HEK293 (cell line): ENCODE measurements at regions not wholly inside any gene's neighbourhood (a gene's known extent, or its start where the extent isn't known, plus 50 kb on each side); places are given as distances from the start of the nearest gene placed in this dataset.

Experiments
- CTCF ChIA-PET: fragments of 350-600 bp; formaldehyde crosslinking; extraction: SDS; loops from one replicate; lab custom pipeline; 2021; ENCODE audit warnings: antibody characterized with exemption; lab: Yijun Ruan, JAX
- POLR2A ChIA-PET: fragments of 300-600 bp; formaldehyde crosslinking; extraction: SDS; loops from one replicate; lab custom pipeline; 2020; ENCODE audit warnings: antibody characterized with exemption, inconsistent platforms; lab: Yijun Ruan, JAX
- H3K27ac ChIP-seq: fragments of 200-500 bp; sonication (Bioruptor generic); 2 replicates; pipeline ENCODE4 v1.5.1; 2014; ENCODE audit warnings: low read depth, low read length, control low read depth, inconsistent platforms; ENCODE audit errors: extremely low read depth
- H3K36me3 ChIP-seq, 2 experiments: fragments of 200-500 bp in 1 of 2; sonication (Bioruptor generic) in 1 of 2; 1 replicate in 1 of 2; 2 replicates in 1 of 2; pipeline ENCODE4 v1.5.1; 2014 to 2017; ENCODE audit warnings: inconsistent platforms in 2 of 2, low read length in 2 of 2; ENCODE audit not compliant: control insufficient read depth in 2 of 2, insufficient read depth in 1 of 2
- H3K4me1 ChIP-seq: fragments of 200-500 bp; sonication (Bioruptor generic); 2 replicates; pipeline ENCODE4 v1.5.1; 2014; ENCODE audit warnings: mild to moderate bottlenecking, low read length, inconsistent platforms; ENCODE audit not compliant: control insufficient read depth, insufficient read depth
- H3K4me3 ChIP-seq: 2 replicates; pipeline ENCODE4 v1.5.1; 2011; ENCODE audit warnings: low read depth, mild to moderate bottlenecking, control low read depth, low read length, moderate library complexity
- H3K9me3 ChIP-seq: fragments of 200-500 bp; sonication (Bioruptor generic); 2 replicates; pipeline ENCODE4 v1.5.1; 2014; ENCODE audit warnings: low read depth, low read length, inconsistent platforms; ENCODE audit not compliant: control insufficient read depth, insufficient read depth
- ATF2 ChIP-seq: fragments of 450-650 bp; formaldehyde crosslinking; IDR thresholded peaks from 2 replicates; pipeline ENCODE4 v1.5.1; 2016; ENCODE audit warnings: missing biosample characterization, missing genetic modification characterization, low read depth
- CTCF ChIP-seq: fragments of 450-650 bp; formaldehyde crosslinking; IDR thresholded peaks from 2 replicates; pipeline ENCODE4 v1.5.1; 2016; ENCODE audit warnings: missing biosample characterization, missing genetic modification characterization
- MZF1 ChIP-seq: fragments of 450-650 bp; formaldehyde crosslinking; IDR thresholded peaks from 2 replicates; pipeline ENCODE4 v1.5.1; 2017; ENCODE audit warnings: missing biosample characterization, missing genetic modification characterization, borderline replicate concordance
- PRDM1 ChIP-seq: fragments of 450-650 bp; formaldehyde crosslinking; IDR thresholded peaks from 2 replicates; pipeline ENCODE4; 2016; ENCODE audit warnings: missing biosample characterization, missing genetic modification characterization
- PRDM6 ChIP-seq: fragments of 450-650 bp; formaldehyde crosslinking; IDR thresholded peaks from 2 replicates; pipeline ENCODE4 v1.5.1; 2017; ENCODE audit warnings: missing biosample characterization, missing genetic modification characterization
- SETDB1 ChIP-seq: IDR thresholded peaks from one replicate; pipeline ENCODE4 v1.6.1; 2017; ENCODE audit warnings: mild to moderate bottlenecking, low read length, moderate library complexity, mixed read lengths; ENCODE audit not compliant: insufficient read length
- TCF7L2 ChIP-seq: IDR thresholded peaks from 2 replicates; pipeline ENCODE4 v1.6.1; 2011; ENCODE audit warnings: low read depth, mild to moderate bottlenecking, inconsistent platforms, low read length, moderate library complexity, borderline replicate concordance
- TRIM28 ChIP-seq: IDR thresholded peaks from 2 replicates; pipeline ENCODE4 v1.6.1; 2011; ENCODE audit warnings: low read length, control low read depth, borderline replicate concordance
- ZNF121 ChIP-seq: fragments of 450-650 bp; formaldehyde crosslinking; IDR thresholded peaks from 2 replicates; pipeline ENCODE4 v1.5.1; 2016; ENCODE audit warnings: missing biosample characterization, missing genetic modification characterization
- ZNF391 ChIP-seq: fragments of 450-650 bp; formaldehyde crosslinking; IDR thresholded peaks from 2 replicates; pipeline ENCODE4 v1.5.1; 2016; ENCODE audit warnings: low read depth, missing biosample characterization, missing genetic modification characterization, borderline replicate concordance
- ZNF426 ChIP-seq: fragments of 450-650 bp; formaldehyde crosslinking; IDR thresholded peaks from 2 replicates; pipeline ENCODE4 v1.5.1; 2017; ENCODE audit warnings: missing biosample characterization, missing genetic modification characterization, mild to moderate bottlenecking, inconsistent platforms, moderate library complexity
- ZNF48 ChIP-seq: fragments of 450-650 bp; formaldehyde crosslinking; IDR thresholded peaks from 2 replicates; pipeline ENCODE4 v1.5.1; 2016; ENCODE audit warnings: missing biosample characterization, missing genetic modification characterization
- ZNF654 ChIP-seq: fragments of 450-650 bp; formaldehyde crosslinking; IDR thresholded peaks from 2 replicates; pipeline ENCODE4 v1.5.1; 2016; ENCODE audit warnings: low read depth, missing biosample characterization, missing genetic modification characterization
- ZNF664 ChIP-seq: fragments of 450-650 bp; formaldehyde crosslinking; IDR thresholded peaks from 2 replicates; pipeline ENCODE4 v1.5.1; 2016; ENCODE audit warnings: missing biosample characterization, missing genetic modification characterization
- ZNF704 ChIP-seq: fragments of 450-650 bp; formaldehyde crosslinking; IDR thresholded peaks from 2 replicates; pipeline ENCODE4 v1.5.1; 2016; ENCODE audit warnings: missing biosample characterization, missing genetic modification characterization
- ZNF747 ChIP-seq: fragments of 450-650 bp; formaldehyde crosslinking; IDR thresholded peaks from 2 replicates; pipeline ENCODE4 v1.5.1; 2016; ENCODE audit warnings: missing biosample characterization, missing genetic modification characterization
- ZSCAN5A ChIP-seq: fragments of 450-650 bp; formaldehyde crosslinking; IDR thresholded peaks from 2 replicates; pipeline ENCODE4 v1.5.1; 2016; ENCODE audit warnings: missing biosample characterization, missing genetic modification characterization

- ChIA-PET POLR2A (interaction anchor here (0.6 kb wide), 1 partner anchor 50 kb away, joined by 3 read pairs; no protein-coding TSS in a partner anchor), CTCF (interaction anchor here (0.6 to 3.6 kb wide), 39 partner anchors 9 to 1803 kb away, joined by 3 to 29 read pairs (median 4); no protein-coding TSS in a partner anchor)
- no peak overlapping the region for H3K4me3 ChIP-seq
- H3K4me1 ChIP-seq = no peaks in the 10 kb centered on the region
- H3K36me3 ChIP-seq = no peaks in the 10 kb centered on the region
- TF ChIP-seq ZNF654 (tag by site-specific recombination) (peak; percentile 41), CTCF (peak; percentile 43; the same call in 1 of the 2 replicates), ZNF426 (tag by site-specific recombination) (no peak), TRIM28 (peak; percentile 53; the same call in 1 of the 2 replicates)
- H3K9me3 ChIP-seq = no peaks in the 10 kb centered on the region
- no peak overlapping the region for H3K27ac ChIP-seq
These were observed 295.1 kb upstream of the PLET1 start for GRCh38 chr11:112555491-112556364.

- no peak overlapping the region for H3K4me3 ChIP-seq
- H3K9me3 ChIP-seq = no peaks in the 10 kb centered on the region
- no peaks in the 10 kb centered on the region for H3K36me3 ChIP-seq
- TF ChIP-seq ZNF48 (tag by site-specific recombination) (no peak), ZNF121 (tag by site-specific recombination) (no peak), ZNF391 (no peak), ZNF664 (tag by site-specific recombination) (no peak), PRDM6 (no peak), MZF1 (tag by site-specific recombination) (no peak), ZSCAN5A (tag by site-specific recombination) (no peak), ATF2 (no peak)
- CTCF ChIA-PET = interaction anchor here (0.9 to 1.1 kb wide), 2 partner anchors 24 to 278 kb away, joined by 4 read pairs; no protein-coding TSS in a partner anchor
- H3K27ac ChIP-seq = no peak overlapping the region
- POLR2A ChIA-PET = no interaction called here
- H3K4me1 ChIP-seq = no peaks in the 10 kb centered on the region
These were observed 298.0 kb upstream of the PLET1 start for GRCh38 chr11:112558691-112559090.

GRCh38 chr11:112563808-112564207 lies 303.1 kb upstream of the PLET1 start:
- CTCF ChIA-PET = interaction anchor here (0.5 to 1.1 kb wide), 4 partner anchors 122 to 464 kb away, joined by 3 read pairs; no protein-coding TSS in a partner anchor

More at GRCh38 chr11:112563808-112564207, 303.1 kb upstream of the PLET1 start:
- no peaks in the 10 kb centered on the region for H3K9me3 ChIP-seq
- H3K4me3 ChIP-seq = no peak overlapping the region
- H3K36me3 ChIP-seq = no peaks in the 10 kb centered on the region
- TF ChIP-seq ZNF704 (tag by site-specific recombination) (no peak), TCF7L2 (no peak), SETDB1 (peak; percentile 35), PRDM1 (tag by site-specific recombination) (no peak), ZNF747 (tag by site-specific recombination) (no peak), TRIM28 (0 out of 2 replicates have a peak, but pooled peaks have one; percentile 47)
- POLR2A ChIA-PET = no interaction called here
- no peak overlapping the region for H3K27ac ChIP-seq
- no peaks in the 10 kb centered on the region for H3K4me1 ChIP-seq
